Esophagus squamous epithelium (tissue), 5 donors: ENCODE measurements at regions not wholly inside any gene's neighbourhood (a gene's known extent, or its start where the extent isn't known, plus 50 kb on each side); places are given as distances from the start of the nearest gene placed in this dataset.

Experiments
- DNase-seq: peaks from one replicate; lab custom pipeline; 2025; lab: John Stamatoyannopoulos, UW
- H3K27ac ChIP-seq, 4 donors: fragments of 200-600 bp; sonication (generic); one replicate each; pipeline ENCODE4 v1.5.1; 2016 to 2019; ENCODE audit warnings: mild to moderate bottlenecking in 1 of 4
- H3K27me3 ChIP-seq, 4 donors: fragments of 200-600 bp; sonication (generic); 1 replicate in 3 of 4; 2 replicates in 1 of 4; pipeline versions ENCODE4 v1.5.1 to v1.6.0; 2017 to 2021; ENCODE audit warnings: antibody characterized with exemption in 1 of 4
- H3K36me3 ChIP-seq, 3 donors: fragments of 200-600 bp; sonication (generic); one replicate each; pipeline ENCODE4 v1.5.1; 2016 to 2019
- H3K4me1 ChIP-seq, 3 donors: fragments of 200-600 bp; sonication (generic); one replicate each; pipeline ENCODE4 v1.5.1; 2017 to 2019
- H3K4me3 ChIP-seq, 4 donors: fragments of 200-600 bp; sonication (generic); 1 replicate in 3 of 4; 2 replicates in 1 of 4; pipeline ENCODE4 v1.5.1; 2016 to 2019; ENCODE audit warnings: mild to moderate bottlenecking in 2 of 4, moderate library complexity in 1 of 4
- H3K9me3 ChIP-seq, 3 donors: fragments of 200-600 bp; sonication (generic); one replicate each; pipeline ENCODE4 v1.5.1; 2016 to 2019
- CTCF ChIP-seq, 6 experiments: fragments of 450-650 bp in 4 of 6; fragments of 200-600 bp in 2 of 6; sonication (generic) in 2 of 6; IDR thresholded peaks; one replicate each; pipeline ENCODE4 v1.5.1; 2016 to 2019; ENCODE audit warnings: antibody characterized with exemption in 6 of 6, mild to moderate bottlenecking in 4 of 6, moderate library complexity in 4 of 6
- POLR2A ChIP-seq, 4 donors: fragments of 450-650 bp; IDR thresholded peaks; one replicate each; pipeline ENCODE4 v1.6.1; 2017; ENCODE audit warnings: antibody characterized with exemption in 4 of 4, mild to moderate bottlenecking in 4 of 4, moderate library complexity in 3 of 4
- WGBS, 2 donors: methylation state at CpG; one replicate each; pipeline ENCODE4 v1.1.5; 2018; 5-methylcytosine and 5-hydroxymethylcytosine counted together
- intact Hi-C: fragments of 100-400 bp; cut with DNase I; formaldehyde crosslinking; loops from one replicate; pipeline ENCODE4 v1.15.0; 2022
- donor health status: DM: yes; HTN: yes; CAD: no.

GRCh38 chr9:81141961-81142360 is 547.4 kb downstream of the TLE1 start:
- no peak for DNase-seq
- no peak for TF ChIP-seq POLR2A (IDR thresholded peaks at IDR 0.05)
- TF ChIP-seq CTCF (IDR thresholded peaks at IDR 0.05) = no peak
- intact Hi-C loops = no loop called here
- 38 to 67% methylated on average over 1 of the region's 1 CpG for WGBS, 2 donors
- Histone ChIP-seq H3K27me3 (no peaks in the 10 kb centered on the region), H3K36me3 (no peaks in the 10 kb centered on the region), H3K4me3 (no peak overlapping the region), H3K27ac (no peak overlapping the region), H3K9me3 (no peaks in the 10 kb centered on the region), H3K4me1 (no peaks in the 10 kb centered on the region)

- no peaks in the 10 kb centered on the region for H3K27me3 ChIP-seq
- H3K4me1 ChIP-seq = no peaks in the 10 kb centered on the region
- H3K9me3 ChIP-seq = no peaks in the 10 kb centered on the region
- WGBS, 2 donors = 70 to 83% methylated on average over 2 of the region's 2 CpGs
- no peak overlapping the region for H3K27ac ChIP-seq
- intact Hi-C loops = no loop called here
- DNase-seq = no peak
- no peaks in the 10 kb centered on the region for H3K36me3 ChIP-seq
- H3K4me3 ChIP-seq = no peak overlapping the region
- TF ChIP-seq CTCF (IDR thresholded peaks at IDR 0.05) (no peak), POLR2A (IDR thresholded peaks at IDR 0.05) (no peak)
These were observed 551.3 kb downstream of the TLE1 start for GRCh38 chr9:81137976-81138568.

- H3K27ac ChIP-seq = no peak overlapping the region
- H3K36me3 ChIP-seq = no peaks in the 10 kb centered on the region
- 80% methylated on average over 1 of the region's 1 CpG for WGBS, 2 donors
- H3K4me1 ChIP-seq = no peaks in the 10 kb centered on the region
- H3K9me3 ChIP-seq = no peaks in the 10 kb centered on the region
- TF ChIP-seq CTCF (IDR thresholded peaks at IDR 0.05) (no peak), POLR2A (IDR thresholded peaks at IDR 0.05) (no peak)
- H3K4me3 ChIP-seq = no peak overlapping the region
- H3K27me3 ChIP-seq = no peaks in the 10 kb centered on the region
- DNase-seq = no peak
- intact Hi-C loops = no loop called here
These were observed 556.6 kb downstream of the TLE1 start for GRCh38 chr9:81132796-81133195.

- Histone ChIP-seq H3K27me3 (no peaks in the 10 kb centered on the region), H3K4me1 (no peaks in the 10 kb centered on the region), H3K4me3 (no peak overlapping the region), H3K9me3 (no peaks in the 10 kb centered on the region), H3K27ac (no peak overlapping the region), H3K36me3 (no peaks in the 10 kb centered on the region)
- no peak for TF ChIP-seq POLR2A (IDR thresholded peaks at IDR 0.05)
- TF ChIP-seq CTCF (IDR thresholded peaks at IDR 0.05) = no peak
- no peak for DNase-seq
- WGBS, 2 donors = 39 to 48% methylated on average over 2 of the region's 2 CpGs
- intact Hi-C loops = no loop called here
These were observed 557.0 kb downstream of the TLE1 start for GRCh38 chr9:81132318-81132717.

DNA sequence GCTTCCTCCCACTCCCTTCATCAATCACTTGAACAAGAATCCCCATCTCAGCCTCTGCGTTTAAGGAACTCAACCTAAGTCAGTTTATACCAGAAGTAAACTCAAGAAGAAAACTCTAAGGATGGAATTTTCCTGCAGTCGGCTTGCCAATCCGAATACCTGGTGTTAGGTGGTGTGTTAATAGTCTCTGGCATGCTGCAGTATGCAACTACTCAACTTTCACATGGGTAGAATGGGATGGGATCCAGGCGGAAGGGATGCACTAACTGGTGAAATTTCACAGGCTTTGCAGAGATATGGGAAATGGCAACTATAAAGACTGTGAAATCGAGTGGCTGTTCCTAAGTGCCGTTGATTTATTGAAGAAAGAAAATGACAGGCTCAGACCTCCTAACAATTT is 560.6 kb downstream of the TLE1 start:
- Histone ChIP-seq H3K4me1 (peaks cover 0 to 7% (median 0%) of the 10 kb centered on the region in 3 donors), H3K36me3 (no peaks in the 10 kb centered on the region), H3K4me3 (no peak overlapping the region), H3K9me3 (no peaks in the 10 kb centered on the region), H3K27me3 (no peaks in the 10 kb centered on the region), H3K27ac (no peak overlapping the region)
- intact Hi-C loops = no loop called here
- no peak for TF ChIP-seq CTCF (IDR thresholded peaks at IDR 0.05)
- TF ChIP-seq POLR2A (IDR thresholded peaks at IDR 0.05) = no peak
- no peak for DNase-seq
- WGBS, 2 donors = 74 to 78% methylated on average over 6 of the region's 6 CpGs
